RKO (cell line): ENCODE measurements at regions not wholly inside any gene's neighbourhood (a gene's known extent, or its start where the extent isn't known, plus 50 kb on each side); places are given as distances from the start of the nearest gene placed in this dataset.
"Not testable (repeated sequence)": the region's sequence is repeated elsewhere in the genome, so short reads cannot be mapped to it uniquely, and the experiment has no call there.

Source experiments
- DNase-seq: peaks from one replicate; pipeline ENCODE4 v3.0.0-alpha.2; 2016; ENCODE audit warnings: low spot score

GRCh38 chr6:3921663-3922062, 72.5 kb downstream of the FAM50B start:
- no peak for DNase-seq

- not testable (repeated sequence) for DNase-seq
These were observed 73.4 kb downstream of the FAM50B start for GRCh38 chr6:3922619-3923018.

- not testable (repeated sequence) for DNase-seq
These were observed 76.3 kb downstream of the FAM50B start for GRCh38 chr6:3925223-3926149.

- no peak for DNase-seq
These were observed 76.9 kb downstream of the FAM50B start for GRCh38 chr6:3926150-3926482.

GRCh38 chr6:3928111-3928510, 78.9 kb downstream of the FAM50B start:
- no peak for DNase-seq

- DNase-seq: no peak
These were observed 80.2 kb downstream of the FAM50B start for GRCh38 chr6:3929281-3929798.

GRCh38 chr6:3937438-3937837, 88.3 kb downstream of the FAM50B start:
- no peak for DNase-seq

GRCh38 chr6:3938715-3939367, 89.7 kb downstream of the FAM50B start:
- no peak for DNase-seq

GRCh38 chr6:3939368-3939958, 90.3 kb downstream of the FAM50B start:
- no peak for DNase-seq

GRCh38 chr6:3939964-3940363, 90.8 kb downstream of the FAM50B start:
- no peak for DNase-seq

GRCh38 chr6:3940703-3941102, 91.5 kb downstream of the FAM50B start:
- DNase-seq: no peak

GRCh38 chr6:3943331-3943765, 94.2 kb downstream of the FAM50B start:
- DNase-seq: no peak

- no peak for DNase-seq
These were observed 95.1 kb downstream of the FAM50B start for GRCh38 chr6:3944246-3944645.

- DNase-seq: no peak
These were observed 97.6 kb downstream of the FAM50B start for GRCh38 chr6:3946778-3947177.

- DNase-seq: no peak
These were observed 99.7 kb downstream of the FAM50B start for GRCh38 chr6:3948866-3949265.

GRCh38 chr6:3949521-3949920, 100.3 kb downstream of the FAM50B start:
- DNase-seq: no peak

GRCh38 chr6:3956054-3956453, 106.9 kb downstream of the FAM50B start:
- no peak for DNase-seq

- DNase-seq: no peak
These were observed 108.1 kb downstream of the FAM50B start for GRCh38 chr6:3957321-3957720.

- DNase-seq: no peak
These were observed 109.1 kb downstream of the FAM50B start for GRCh38 chr6:3958255-3958654.

GRCh38 chr6:3959385-3959784, 110.2 kb downstream of the FAM50B start:
- DNase-seq: no peak

- peak; percentile 32 for DNase-seq
These were observed 111.7 kb downstream of the FAM50B start for GRCh38 chr6:3960754-3961361.

- no peak for DNase-seq
These were observed 112.5 kb downstream of the FAM50B start for GRCh38 chr6:3961581-3962215.
